K562 (cell line): ENCODE measurements at regions not wholly inside any gene's neighbourhood (a gene's known extent, or its start where the extent isn't known, plus 50 kb on each side); places are given as distances from the start of the nearest gene placed in this dataset.

ENCODE experiments used
- ATAC-seq: fragments of 200-7000 bp; cut with Tn5 transposase; 3 replicates; pipeline ENCODE4 v1.9.1; 2020; ENCODE audit warnings: moderate library complexity
- BruUV-seq: library from RNA; stranded (reverse); fragments of 400-500 nt; replicated peaks from 2 replicates; lab custom pipeline; 2021; lab: Mats Ljungman, UMichigan
- CTCF ChIA-PET: fragments of 300-600 bp; formaldehyde crosslinking; extraction: SDS; loops from one replicate; lab custom pipeline; 2021; ENCODE audit warnings: low intra/inter-chr PET ratio; lab: Yijun Ruan, JAX
- POLR2A ChIA-PET: fragments of 300-600, 350-650 bp; sonication (Branson Sonifier 250); formaldehyde crosslinking; extraction: SDS; loops from one replicate; lab custom pipeline; 2021; ENCODE audit warnings: antibody characterized with exemption, inconsistent platforms; lab: Yijun Ruan, JAX
- DNase-seq, 4 experiments: peaks; one replicate each; pipeline versions ENCODE4 v3.0.0 to v3.0.0-alpha.2; 2011 to 2018; ENCODE audit warnings: low spot score in 3 of 4, mixed read lengths in 3 of 4; ENCODE audit errors: extremely low read depth in 1 of 4
- FAIRE-seq: peaks from 2 replicates; lab custom pipeline; 2011; peaks lifted over from hg19 to GRCh38; lab: Jason Lieb, UNC
- H2AFZ ChIP-seq: 2 replicates; pipeline ENCODE4 v1.6.0; 2011; ENCODE audit warnings: low read depth, low read length, control low read depth, inconsistent platforms
- H3K27ac ChIP-seq: fragments of 200-600 bp; 3 replicates; pipeline ENCODE4 v1.8.0; 2011; ENCODE audit warnings: low read depth, mild to moderate bottlenecking, control low read depth, inconsistent platforms, low read length, moderate library complexity, mixed read lengths; ENCODE audit errors: extremely low read depth
- H3K27me3 ChIP-seq, 2 experiments: fragments of 300-600 bp in 1 of 2; 2 replicates in 1 of 2; 3 replicates in 1 of 2; pipeline versions ENCODE4 v1.6.0 to v1.8.0; 2011; ENCODE audit warnings: inconsistent platforms in 2 of 2, low read length in 2 of 2, mild to moderate bottlenecking in 1 of 2, mixed read lengths in 1 of 2, moderate library complexity in 1 of 2; ENCODE audit not compliant: control insufficient read depth in 2 of 2, insufficient read depth in 2 of 2
- H3K36me3 ChIP-seq: fragments of 300-600 bp; 3 replicates; pipeline ENCODE4 v1.8.0; 2011; ENCODE audit warnings: mild to moderate bottlenecking, low read length, inconsistent platforms; ENCODE audit not compliant: control insufficient read depth, insufficient read depth
- H3K4me1 ChIP-seq, 2 experiments: fragments of 200-600 bp in 1 of 2; replicated peaks in 1 of 2; 2 replicates in 1 of 2; 3 replicates in 1 of 2; pipeline versions ENCODE4 v1.5.1 to v1.8.0; 2011; ENCODE audit warnings: inconsistent platforms in 2 of 2, low read length in 2 of 2, mild to moderate bottlenecking in 1 of 2, mixed read lengths in 1 of 2, moderate library complexity in 1 of 2; ENCODE audit not compliant: control insufficient read depth in 2 of 2, insufficient read depth in 2 of 2
- H3K4me2 ChIP-seq: 2 replicates; pipeline ENCODE4 v1.6.1; 2011; ENCODE audit warnings: low read length, control low read depth, inconsistent platforms, mixed read lengths; ENCODE audit not compliant: insufficient read depth
- H3K4me3 ChIP-seq: fragments of 200-600 bp; sonication (generic), shearing (Covaris generic); 2 replicates; pipeline ENCODE4 v1.5.1; 2016; ENCODE audit warnings: control low read depth, inconsistent platforms
- H3K79me2 ChIP-seq: fragments of 200-600 bp; 3 replicates; pipeline ENCODE4 v1.8.0; 2011; ENCODE audit warnings: low read length, inconsistent platforms; ENCODE audit not compliant: control insufficient read depth, insufficient read depth
- H3K9ac ChIP-seq, 2 experiments: 2 replicates each; pipeline versions ENCODE4 v1.6.0 to v1.6.1; 2011; ENCODE audit warnings: low read depth in 2 of 2, low read length in 2 of 2, control low read depth in 1 of 2, inconsistent platforms in 1 of 2, mild to moderate bottlenecking in 1 of 2, mixed read lengths in 1 of 2; ENCODE audit not compliant: insufficient read depth in 1 of 2
- H3K9me1 ChIP-seq: one replicate; pipeline ENCODE4 v1.6.0; 2011; ENCODE audit warnings: inconsistent platforms, mild to moderate bottlenecking, low read length, moderate library complexity; ENCODE audit not compliant: control insufficient read depth, insufficient read depth
- H3K9me3 ChIP-seq: replicated peaks from 2 replicates; pipeline ENCODE4 v1.5.1; 2011; ENCODE audit warnings: low read depth, low read length, inconsistent platforms; ENCODE audit not compliant: control insufficient read depth, insufficient read depth
- H4K20me1 ChIP-seq: replicated peaks from 2 replicates; pipeline ENCODE4 v1.6.1; 2011; ENCODE audit warnings: low read length, inconsistent platforms, mixed read lengths; ENCODE audit not compliant: control insufficient read depth, insufficient read depth
- CEBPG ChIP-seq, 3 experiments: fragments of 200-800 bp in 1 of 3; sonication (Bioruptor generic) in 1 of 3; sonication (generic) in 1 of 3; formaldehyde crosslinking in 1 of 3; IDR thresholded peaks in 2 of 3; conservative IDR thresholded peaks in 1 of 3; 2 replicates each; pipeline versions ENCODE4 v1.6.1 to v1.8.0; 2016 to 2022; ENCODE audit warnings: missing compliant biosample characterization in 2 of 3, missing genetic modification characterization in 2 of 3, mild to moderate bottlenecking in 1 of 3, missing genetic modification reagents in 1 of 3
- CREB1 ChIP-seq, 2 experiments: sonication (generic) in 1 of 2; formaldehyde crosslinking in 1 of 2; IDR thresholded peaks; 2 replicates each; pipeline versions ENCODE4 v1.6.1 to v1.8.0; 2012 to 2022; ENCODE audit warnings: inconsistent platforms in 1 of 2, mild to moderate bottlenecking in 1 of 2, missing genetic modification reagents in 1 of 2, moderate library complexity in 1 of 2
- CREM ChIP-seq: IDR thresholded peaks from 2 replicates; pipeline ENCODE4 v1.6.1; 2014; ENCODE audit warnings: antibody characterized with exemption, low read depth
- DNMT1 ChIP-seq: fragments of 450-650 bp; IDR thresholded peaks from 2 replicates; pipeline ENCODE4 v1.6.1; 2016; ENCODE audit warnings: antibody characterized with exemption, mild to moderate bottlenecking
- FIP1L1 ChIP-seq: fragments of 200-400 bp; formaldehyde crosslinking; IDR thresholded peaks from 2 replicates; pipeline ENCODE4 v1.6.1; 2018; ENCODE audit warnings: mild to moderate bottlenecking, low read depth, low read length; ENCODE audit not compliant: poor library complexity, severe bottlenecking
- GATAD2B ChIP-seq: fragments of 450-650 bp; IDR thresholded peaks from 2 replicates; pipeline ENCODE4 v1.6.1; 2017; ENCODE audit warnings: mild to moderate bottlenecking, borderline replicate concordance
- HDAC3 ChIP-seq: fragments of 450-650 bp; IDR thresholded peaks from 2 replicates; pipeline ENCODE4 v1.6.1; 2018; ENCODE audit warnings: borderline replicate concordance, mild to moderate bottlenecking, moderate library complexity; ENCODE audit not compliant: partially characterized antibody
- SRSF3 ChIP-seq: fragments of 200-400 bp; formaldehyde crosslinking; IDR thresholded peaks from 2 replicates; pipeline ENCODE4 v1.6.1; 2016; ENCODE audit warnings: mild to moderate bottlenecking, low read length, moderate library complexity; ENCODE audit not compliant: insufficient read depth
- TFAM ChIP-seq: fragments of 250-450 bp; sonication (Bioruptor Pico); conservative IDR thresholded peaks from 2 replicates; pipeline ENCODE4 v1.5.0; 2021; ENCODE audit warnings: mild to moderate bottlenecking, moderate library complexity
- YBX1 ChIP-seq: fragments of 450-650 bp; IDR thresholded peaks from 2 replicates; pipeline ENCODE4 v1.7.1; 2016; ENCODE audit warnings: mild to moderate bottlenecking
- ZNF507 ChIP-seq: conservative IDR thresholded peaks from 2 replicates; pipeline ENCODE4 v1.6.1; 2017; ENCODE audit warnings: missing genetic modification characterization, missing compliant biosample characterization
- ZNF57 ChIP-seq: fragments of 450-650 bp; formaldehyde crosslinking; IDR thresholded peaks from 2 replicates; pipeline ENCODE4 v1.4.0; 2020; ENCODE audit warnings: mild to moderate bottlenecking, moderate library complexity
- WGBS: fragments of 100-300 bp; shearing (Covaris generic); methylation state at CpG from one replicate; pipeline ENCODE4 v1.1.6; 2016; ENCODE audit warnings: low coverage, mixed read lengths; ENCODE audit not compliant: insufficient coverage; ENCODE audit errors: missing lambda C conversion rate; 5-methylcytosine and 5-hydroxymethylcytosine counted together
- in situ Hi-C: fragments of 300-500 bp; cut with MboI; formaldehyde crosslinking; loops from 4 replicates; pipeline ENCODE4 v1.15.0; 2018; ENCODE audit warnings: inconsistent platforms, mixed read lengths
- intact Hi-C: fragments of 100-400 bp; cut with micrococcal nuclease; formaldehyde crosslinking; loops from 2 replicates; pipeline ENCODE4 v1.14.2; 2022
- TF ChIP-seq, protein P1 (sequence below): IDR thresholded peaks from 2 replicates; pipeline ENCODE4 v1.6.1; 2014; ENCODE audit warnings: antibody characterized with exemption
- TF ChIP-seq, protein P2 (sequence below): fragments of 200-800 bp; sonication (Bioruptor generic); IDR thresholded peaks from 2 replicates; pipeline ENCODE4 v1.6.1; 2017; ENCODE audit warnings: missing genetic modification characterization, missing compliant biosample characterization

GRCh38 chr5:27516437-27516836 lies 478.1 kb upstream of the CDH9 start:
- H3K27ac ChIP-seq, result no peak overlapping the region
- CTCF ChIA-PET, result no interaction called here

More at GRCh38 chr5:27516437-27516836, 478.1 kb upstream of the CDH9 start:
- Histone ChIP-seq H3K79me2 (no peaks in the 10 kb centered on the region), H3K9me3 (no peaks in the 10 kb centered on the region), H3K9me1 (no peaks in the 10 kb centered on the region), H3K4me2 (no peak overlapping the region), H3K4me1 (no peaks in the 10 kb centered on the region), H2AFZ (no peak overlapping the region), H4K20me1 (no peaks in the 10 kb centered on the region), H3K27me3 (no peaks in the 10 kb centered on the region), H3K9ac (no peak overlapping the region), H3K4me3 (no peak overlapping the region), H3K36me3 (no peaks in the 10 kb centered on the region)
- POLR2A ChIA-PET, result no interaction called here
- TF ChIP-seq GATAD2B, result no peak
- TF ChIP-seq YBX1, result no peak
- TF ChIP-seq CREM, result no peak
- TF ChIP-seq, protein P1, sequence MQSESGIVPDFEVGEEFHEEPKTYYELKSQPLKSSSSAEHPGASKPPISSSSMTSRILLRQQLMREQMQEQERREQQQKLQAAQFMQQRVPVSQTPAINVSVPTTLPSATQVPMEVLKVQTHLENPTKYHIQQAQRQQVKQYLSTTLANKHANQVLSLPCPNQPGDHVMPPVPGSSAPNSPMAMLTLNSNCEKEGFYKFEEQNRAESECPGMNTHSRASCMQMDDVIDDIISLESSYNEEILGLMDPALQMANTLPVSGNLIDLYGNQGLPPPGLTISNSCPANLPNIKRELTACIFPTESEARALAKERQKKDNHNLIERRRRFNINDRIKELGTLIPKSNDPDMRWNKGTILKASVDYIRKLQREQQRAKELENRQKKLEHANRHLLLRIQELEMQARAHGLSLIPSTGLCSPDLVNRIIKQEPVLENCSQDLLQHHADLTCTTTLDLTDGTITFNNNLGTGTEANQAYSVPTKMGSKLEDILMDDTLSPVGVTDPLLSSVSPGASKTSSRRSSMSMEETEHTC, result no peak
- no peak for TF ChIP-seq TFAM (CRISPR knock-in tag)
- no peak for TF ChIP-seq CEBPG (CRISPR knock-in tag; IDR thresholded peaks at IDR 0.05)
- TF ChIP-seq CEBPG (tag; conservative IDR thresholded peaks at IDR 0.05 in 1 of 2, IDR thresholded peaks at IDR 0.05 in 1 of 2), result no peak
- no peak for TF ChIP-seq SRSF3
- TF ChIP-seq HDAC3, result no peak
- TF ChIP-seq FIP1L1, result no peak
- no peak for TF ChIP-seq ZNF57 (CRISPR knock-in tag)
- TF ChIP-seq CREB1 (IDR thresholded peaks at IDR 0.05), result no peak
- no peak for TF ChIP-seq CREB1 (CRISPR knock-in tag; IDR thresholded peaks at IDR 0.05)
- no peak for TF ChIP-seq DNMT1
- TF ChIP-seq, protein P2, sequence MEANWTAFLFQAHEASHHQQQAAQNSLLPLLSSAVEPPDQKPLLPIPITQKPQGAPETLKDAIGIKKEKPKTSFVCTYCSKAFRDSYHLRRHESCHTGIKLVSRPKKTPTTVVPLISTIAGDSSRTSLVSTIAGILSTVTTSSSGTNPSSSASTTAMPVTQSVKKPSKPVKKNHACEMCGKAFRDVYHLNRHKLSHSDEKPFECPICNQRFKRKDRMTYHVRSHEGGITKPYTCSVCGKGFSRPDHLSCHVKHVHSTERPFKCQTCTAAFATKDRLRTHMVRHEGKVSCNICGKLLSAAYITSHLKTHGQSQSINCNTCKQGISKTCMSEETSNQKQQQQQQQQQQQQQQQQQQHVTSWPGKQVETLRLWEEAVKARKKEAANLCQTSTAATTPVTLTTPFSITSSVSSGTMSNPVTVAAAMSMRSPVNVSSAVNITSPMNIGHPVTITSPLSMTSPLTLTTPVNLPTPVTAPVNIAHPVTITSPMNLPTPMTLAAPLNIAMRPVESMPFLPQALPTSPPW (CRISPR knock-in tag), result no peak
- TF ChIP-seq ZNF507 (tag), result no peak
- FAIRE-seq (no peak), DNase-seq (no peak), ATAC-seq (no peak)
- no TSS peak for BruUV-seq
- intact Hi-C loops, result no loop called here
- in situ Hi-C loops, result loop anchor here (5.0 kb wide), 1 partner anchor 71 kb away; no protein-coding TSS in a partner anchor
- 0% methylated on average over 2 of the region's 2 CpGs for WGBS
